ENCODE measurements at regions not wholly inside any gene's neighbourhood (a gene's known extent, or its start where the extent isn't known, plus 50 kb on each side); places are given as distances from the start of the nearest gene placed in this dataset.

DNA sequence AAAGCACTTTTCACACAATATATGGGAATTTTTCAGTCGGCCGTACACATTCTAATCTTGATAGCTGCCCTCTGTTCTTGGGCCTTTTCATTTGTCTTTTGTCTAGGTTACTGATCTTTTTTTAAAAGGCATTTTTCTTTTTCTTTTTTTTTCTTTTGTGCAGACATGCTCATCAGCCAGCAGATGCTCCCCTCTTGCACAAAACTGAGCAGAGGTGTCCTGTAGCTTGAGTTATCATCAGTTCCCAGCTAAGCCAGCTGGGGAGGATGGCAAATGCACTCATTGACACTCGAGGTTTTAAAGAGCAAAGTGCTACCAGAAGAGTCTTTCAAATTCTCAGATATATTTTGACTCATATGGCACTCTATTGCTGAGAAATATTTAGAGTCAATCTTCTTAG, 913.9 kb upstream of the SEL1L start:
- no peak for TF ChIP-seq CTCF (IDR thresholded peaks at IDR 0.05)
- TF ChIP-seq EP300 (IDR thresholded peaks at IDR 0.05) = no peak
- no peak for TF ChIP-seq POLR2A (IDR thresholded peaks at IDR 0.05)
